Immature natural killer cell (primary cell): ENCODE measurements at regions not wholly inside any gene's neighbourhood (a gene's known extent, or its start where the extent isn't known, plus 50 kb on each side); places are given as distances from the start of the nearest gene placed in this dataset.

Experiments used
- DNase-seq, 3 donors: peaks; one replicate each; pipeline ENCODE4 v3.0.0; 2022; ENCODE audit warnings: mixed read lengths in 1 of 3
- H3K27ac Mint-ChIP-seq, 6 donors: one replicate each; pipeline ENCODE4 v1.8.0; 2020; ENCODE audit warnings: mixed read lengths in 6 of 6, mild to moderate bottlenecking in 5 of 6, inconsistent platforms in 4 of 6, moderate library complexity in 3 of 6
- H3K27me3 Mint-ChIP-seq, 3 donors: one replicate each; pipeline ENCODE4 v1.8.0; 2020 to 2021; ENCODE audit warnings: low read depth in 3 of 3, mild to moderate bottlenecking in 3 of 3, mixed read lengths in 3 of 3, moderate library complexity in 3 of 3, inconsistent platforms in 1 of 3
- H3K36me3 Mint-ChIP-seq, 3 donors: one replicate each; pipeline ENCODE4 v1.8.0; 2020; ENCODE audit warnings: mixed read lengths in 3 of 3, inconsistent platforms in 2 of 3, mild to moderate bottlenecking in 2 of 3
- H3K4me1 Mint-ChIP-seq, 2 donors: one replicate each; pipeline ENCODE4 v1.8.0; 2020; ENCODE audit warnings: inconsistent platforms in 2 of 2, mild to moderate bottlenecking in 2 of 2, mixed read lengths in 2 of 2, moderate library complexity in 1 of 2
- H3K4me3 Mint-ChIP-seq, 5 donors: one replicate each; pipeline ENCODE4 v1.8.0; 2020; ENCODE audit warnings: mild to moderate bottlenecking in 5 of 5, mixed read lengths in 5 of 5, inconsistent platforms in 3 of 5, moderate library complexity in 3 of 5
- H3K9me3 Mint-ChIP-seq, 6 donors: one replicate each; pipeline ENCODE4 v1.8.0; 2020; ENCODE audit warnings: mild to moderate bottlenecking in 6 of 6, mixed read lengths in 6 of 6, inconsistent platforms in 4 of 6, moderate library complexity in 3 of 6

DNA sequence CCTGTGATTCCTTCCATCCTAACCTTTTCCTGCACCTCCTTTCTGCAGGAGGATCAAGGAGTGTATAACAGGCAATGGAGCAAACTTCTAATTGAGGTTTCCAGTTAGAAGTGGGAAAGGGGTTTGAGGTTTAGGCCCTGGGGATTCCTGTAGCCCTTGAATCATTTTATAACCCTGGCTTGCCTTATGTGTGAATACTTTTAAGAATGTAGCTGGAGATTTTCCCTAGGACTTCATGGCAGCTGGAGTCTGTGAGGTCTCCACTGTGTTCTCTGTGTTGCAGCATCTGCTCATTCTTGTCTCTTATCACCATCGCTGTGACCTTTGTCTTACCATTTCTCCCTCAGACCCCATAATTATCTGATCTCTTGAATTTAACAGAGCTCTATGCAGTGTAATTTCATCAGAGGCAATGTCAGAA is 370.2 kb upstream of the SLC14A2 start:
- DNase-seq, result no peak
- Mint-ChIP-seq H3K9me3 (peaks cover 0 to 2% (median 0%) of the 10 kb centered on the region in 6 donors), H3K27ac (no peak overlapping the region), H3K36me3 (no peaks in the 10 kb centered on the region), H3K4me1 (no peaks in the 10 kb centered on the region), H3K4me3 (no peak overlapping the region), H3K27me3 (peaks cover 0 to 5% (median 0%) of the 10 kb centered on the region in 3 donors)

DNA sequence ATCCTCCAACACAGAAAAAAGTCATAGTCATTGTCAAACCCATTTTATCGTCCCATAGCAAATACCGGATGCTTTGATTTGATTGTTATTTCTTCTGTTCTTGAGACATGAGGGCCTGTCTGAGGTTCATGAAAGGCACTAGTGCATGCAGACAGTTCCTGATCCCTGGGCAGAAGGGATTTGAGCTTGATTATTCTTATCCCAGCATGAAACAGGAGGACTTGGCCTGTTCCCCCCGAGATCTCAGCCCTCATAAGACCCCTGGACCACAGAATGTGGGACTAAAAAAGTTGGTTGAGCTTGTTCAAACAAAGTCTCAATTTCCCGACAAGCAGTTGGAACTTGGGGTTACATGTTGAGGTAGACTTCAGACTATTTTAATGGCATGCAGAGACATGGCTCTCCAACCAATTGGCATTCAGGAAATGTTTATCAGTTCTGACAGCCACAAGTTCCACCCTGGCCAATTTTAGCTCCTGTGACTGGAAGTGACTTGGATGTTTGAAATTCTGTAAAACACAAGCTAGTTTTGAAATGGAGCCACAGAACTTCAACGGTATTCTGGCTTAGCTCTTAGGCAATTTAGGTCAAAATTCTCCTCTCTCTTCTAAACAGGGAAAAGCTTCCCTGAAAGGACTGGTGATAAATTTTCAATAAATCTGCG is 366.9 kb upstream of the SLC14A2 start:
- H3K27ac Mint-ChIP-seq, result no peak overlapping the region
- no peaks in the 10 kb centered on the region for H3K9me3 Mint-ChIP-seq
- no peak for DNase-seq
- H3K4me1 Mint-ChIP-seq, result no peaks in the 10 kb centered on the region
- H3K36me3 Mint-ChIP-seq, result no peaks in the 10 kb centered on the region
- peaks cover 0 to 7% (median 0%) of the 10 kb centered on the region in 3 donors for H3K27me3 Mint-ChIP-seq
- H3K4me3 Mint-ChIP-seq, result no peak overlapping the region

DNA sequence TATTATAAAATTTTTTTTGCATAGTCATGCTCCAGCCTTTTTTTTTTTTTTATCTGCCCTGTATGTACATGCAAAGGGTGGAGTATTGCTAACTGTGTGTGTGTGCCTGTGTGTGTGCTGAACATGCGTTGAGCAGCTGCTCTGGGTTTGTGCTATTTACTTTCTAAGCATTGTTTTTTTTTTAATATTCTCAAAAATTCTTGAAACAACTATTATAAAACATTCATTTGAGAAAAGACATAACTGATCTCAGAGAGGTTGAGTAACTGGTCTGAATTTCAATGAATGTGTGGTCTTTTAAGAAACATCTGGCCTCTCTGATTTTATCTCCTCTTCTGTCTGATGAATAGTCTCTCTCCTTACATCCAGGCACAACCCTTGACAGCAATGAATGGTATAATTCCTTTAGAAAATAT is 366.0 kb upstream of the SLC14A2 start:
- Mint-ChIP-seq H3K4me1 (no peaks in the 10 kb centered on the region), H3K27ac (no peak overlapping the region), H3K36me3 (no peaks in the 10 kb centered on the region), H3K27me3 (peaks cover 0 to 7% (median 0%) of the 10 kb centered on the region in 3 donors), H3K9me3 (no peaks in the 10 kb centered on the region), H3K4me3 (no peak overlapping the region)
- no peak for DNase-seq

DNA sequence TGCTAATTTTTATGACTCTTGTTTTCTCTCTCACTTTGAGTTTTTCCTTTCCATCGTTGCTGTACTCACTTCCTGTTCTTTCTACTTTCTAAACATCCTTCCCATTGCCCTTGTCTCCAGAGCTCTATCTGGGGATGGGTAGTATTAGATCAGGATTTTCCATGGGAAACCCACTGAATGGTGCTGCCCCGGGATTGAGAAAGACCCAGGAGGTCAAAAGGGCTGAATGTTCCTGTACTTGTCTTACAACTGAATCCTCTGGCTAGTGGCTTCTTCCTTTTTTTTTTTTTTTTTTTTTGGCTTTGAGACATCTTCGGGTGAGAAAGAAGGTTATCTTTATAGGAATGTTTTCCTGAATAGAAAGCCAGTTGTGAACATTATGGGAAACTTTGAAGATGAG is 364.8 kb upstream of the SLC14A2 start:
- H3K4me3 Mint-ChIP-seq, result no peak overlapping the region
- H3K4me1 Mint-ChIP-seq, result no peaks in the 10 kb centered on the region
- H3K27me3 Mint-ChIP-seq, result peaks cover 0 to 9% (median 0%) of the 10 kb centered on the region in 3 donors
- H3K36me3 Mint-ChIP-seq, result no peaks in the 10 kb centered on the region
- H3K27ac Mint-ChIP-seq, result no peak overlapping the region
- DNase-seq, result no peak
- no peaks in the 10 kb centered on the region for H3K9me3 Mint-ChIP-seq

DNA sequence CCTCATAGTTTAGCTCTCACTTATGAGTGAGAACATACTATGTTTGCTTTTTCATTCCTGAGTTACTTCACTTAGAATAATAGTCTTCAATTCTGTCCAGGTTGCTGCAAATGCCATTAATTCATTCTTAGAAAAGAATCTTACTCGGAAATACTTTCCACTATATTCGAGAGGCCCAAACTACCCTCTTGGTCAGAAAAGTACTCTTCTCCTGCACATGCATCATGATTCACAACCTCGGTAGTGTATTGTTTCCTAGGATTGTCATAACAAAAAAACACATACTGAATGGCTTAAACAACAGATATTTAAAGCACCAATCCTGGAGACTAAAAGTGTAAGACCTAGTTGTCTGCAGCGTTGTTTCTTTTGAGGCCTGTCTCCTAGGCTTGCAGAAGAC is 364.0 kb upstream of the SLC14A2 start:
- no peaks in the 10 kb centered on the region for H3K9me3 Mint-ChIP-seq
- H3K4me1 Mint-ChIP-seq, result no peaks in the 10 kb centered on the region
- no peak for DNase-seq
- no peak overlapping the region for H3K27ac Mint-ChIP-seq
- H3K36me3 Mint-ChIP-seq, result no peaks in the 10 kb centered on the region
- H3K4me3 Mint-ChIP-seq, result no peak overlapping the region
- H3K27me3 Mint-ChIP-seq, result peaks cover 0 to 9% (median 0%) of the 10 kb centered on the region in 3 donors

DNA sequence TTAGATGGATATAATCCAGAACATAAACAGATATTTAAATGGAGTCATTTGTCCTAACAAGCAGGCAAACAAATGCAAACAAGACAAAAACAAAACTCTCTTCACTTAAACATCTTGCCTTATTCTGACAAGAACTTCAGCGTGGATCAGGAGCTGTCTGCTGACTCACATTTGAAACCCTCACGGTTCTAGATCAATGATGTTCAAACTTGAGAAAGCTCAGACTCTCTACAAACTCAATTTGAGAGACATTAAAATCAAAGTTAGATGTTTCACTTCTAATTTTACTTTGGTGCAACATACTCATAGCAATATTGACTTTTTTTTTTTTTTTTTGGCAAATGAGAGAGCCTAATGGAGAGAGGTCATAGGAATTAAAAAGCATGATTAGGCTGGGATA is 362.8 kb upstream of the SLC14A2 start:
- Mint-ChIP-seq H3K27me3 (peaks cover 0 to 5% (median 0%) of the 10 kb centered on the region in 3 donors), H3K36me3 (no peaks in the 10 kb centered on the region)
- no peak for DNase-seq

DNA sequence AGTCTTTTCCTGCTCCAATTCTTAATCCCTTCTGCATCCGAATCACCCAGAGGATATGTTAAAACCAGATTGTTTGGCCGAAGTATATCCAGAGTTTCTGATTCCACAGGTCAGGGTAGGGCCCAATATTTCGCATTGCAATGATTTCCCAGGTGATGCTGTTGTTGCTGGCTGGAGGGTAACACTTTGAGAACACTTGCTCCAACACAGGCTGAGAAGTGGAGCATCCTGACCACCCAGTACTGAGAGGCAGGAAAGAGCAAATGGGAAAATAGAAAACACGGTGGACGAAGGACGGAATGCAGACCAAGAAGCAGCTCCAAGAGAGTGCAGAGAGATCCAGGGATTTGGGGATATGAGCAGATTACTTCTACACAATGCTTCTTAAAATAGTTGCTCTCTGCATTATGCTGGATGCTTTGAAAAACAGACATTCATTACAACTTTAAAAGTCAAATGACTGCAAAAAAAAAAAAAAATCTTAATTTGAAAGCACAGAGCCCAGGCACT is 362.2 kb upstream of the SLC14A2 start:
- no peak for DNase-seq
- H3K27ac Mint-ChIP-seq, result no peak overlapping the region

More for the DNA sequence above, 362.8 kb upstream of the SLC14A2 start:
- H3K27ac Mint-ChIP-seq, result no peak overlapping the region
- no peaks in the 10 kb centered on the region for H3K4me1 Mint-ChIP-seq
- H3K9me3 Mint-ChIP-seq, result no peaks in the 10 kb centered on the region
- no peak overlapping the region for H3K4me3 Mint-ChIP-seq

DNA sequence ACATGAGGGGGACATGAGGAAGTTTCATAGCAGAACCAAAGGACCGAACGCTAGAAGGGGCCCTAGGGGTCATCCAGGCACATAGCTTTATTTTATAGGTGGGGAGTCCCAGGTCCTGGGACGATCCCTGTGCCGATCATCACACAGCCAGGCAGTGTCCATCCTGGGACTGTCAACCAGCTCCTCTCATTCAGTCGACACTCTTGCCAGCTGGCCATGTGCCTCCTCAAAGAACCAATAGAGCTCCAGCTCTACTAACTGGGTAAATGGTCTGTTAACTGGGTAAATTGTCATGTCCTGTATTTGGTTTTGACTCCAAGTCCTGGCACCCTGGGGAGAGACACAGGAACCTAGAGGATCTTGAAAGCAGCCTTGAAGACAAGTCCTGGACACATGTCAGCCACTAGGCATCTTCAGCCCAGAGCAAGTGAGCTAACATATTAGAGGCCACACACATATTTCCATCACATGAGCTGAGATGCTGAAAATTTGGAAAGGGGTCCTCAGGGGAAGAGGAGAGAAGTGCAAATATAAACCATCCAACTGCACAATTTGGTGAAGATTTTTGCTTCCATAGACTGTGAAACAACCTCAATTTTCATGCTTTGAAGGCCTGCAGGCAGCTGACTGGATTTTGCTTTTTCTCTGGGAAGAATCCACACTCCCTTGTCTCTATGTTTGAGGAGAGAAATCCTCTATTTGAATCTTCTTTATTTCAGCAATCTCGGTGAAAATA is 361.1 kb upstream of the SLC14A2 start:
- no peak overlapping the region for H3K4me3 Mint-ChIP-seq
- no peaks in the 10 kb centered on the region for H3K9me3 Mint-ChIP-seq
- DNase-seq, result no peak
- H3K27me3 Mint-ChIP-seq, result peaks cover 0 to 5% (median 0%) of the 10 kb centered on the region in 3 donors
- no peaks in the 10 kb centered on the region for H3K4me1 Mint-ChIP-seq
- no peaks in the 10 kb centered on the region for H3K36me3 Mint-ChIP-seq
- H3K27ac Mint-ChIP-seq, result no peak overlapping the region

More for the DNA sequence above, 362.2 kb upstream of the SLC14A2 start:
- no peaks in the 10 kb centered on the region for H3K9me3 Mint-ChIP-seq
- no peaks in the 10 kb centered on the region for H3K36me3 Mint-ChIP-seq
- H3K27me3 Mint-ChIP-seq, result peaks cover 0 to 5% (median 0%) of the 10 kb centered on the region in 3 donors
- no peak overlapping the region for H3K4me3 Mint-ChIP-seq
- no peaks in the 10 kb centered on the region for H3K4me1 Mint-ChIP-seq

DNA sequence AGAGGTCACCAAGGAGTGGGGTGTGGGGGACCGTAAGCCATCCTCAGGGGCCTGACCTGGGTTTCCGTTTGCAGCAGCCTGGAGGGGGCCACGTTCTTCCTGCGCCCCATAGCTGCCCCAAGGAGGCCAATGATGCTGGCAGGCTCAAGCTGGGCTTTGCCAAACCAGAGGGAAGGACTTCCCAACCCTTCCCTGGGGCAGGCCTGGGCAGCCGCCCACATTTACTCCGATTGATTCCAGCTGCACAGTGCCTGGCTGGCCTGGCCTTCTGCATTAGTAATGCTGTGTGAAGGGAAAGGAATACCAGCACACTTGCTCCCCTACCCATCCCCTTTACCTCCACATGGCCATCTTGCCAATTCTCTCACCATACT is 360.6 kb upstream of the SLC14A2 start:
- no peak overlapping the region for H3K27ac Mint-ChIP-seq
- H3K4me1 Mint-ChIP-seq, result no peaks in the 10 kb centered on the region

DNA sequence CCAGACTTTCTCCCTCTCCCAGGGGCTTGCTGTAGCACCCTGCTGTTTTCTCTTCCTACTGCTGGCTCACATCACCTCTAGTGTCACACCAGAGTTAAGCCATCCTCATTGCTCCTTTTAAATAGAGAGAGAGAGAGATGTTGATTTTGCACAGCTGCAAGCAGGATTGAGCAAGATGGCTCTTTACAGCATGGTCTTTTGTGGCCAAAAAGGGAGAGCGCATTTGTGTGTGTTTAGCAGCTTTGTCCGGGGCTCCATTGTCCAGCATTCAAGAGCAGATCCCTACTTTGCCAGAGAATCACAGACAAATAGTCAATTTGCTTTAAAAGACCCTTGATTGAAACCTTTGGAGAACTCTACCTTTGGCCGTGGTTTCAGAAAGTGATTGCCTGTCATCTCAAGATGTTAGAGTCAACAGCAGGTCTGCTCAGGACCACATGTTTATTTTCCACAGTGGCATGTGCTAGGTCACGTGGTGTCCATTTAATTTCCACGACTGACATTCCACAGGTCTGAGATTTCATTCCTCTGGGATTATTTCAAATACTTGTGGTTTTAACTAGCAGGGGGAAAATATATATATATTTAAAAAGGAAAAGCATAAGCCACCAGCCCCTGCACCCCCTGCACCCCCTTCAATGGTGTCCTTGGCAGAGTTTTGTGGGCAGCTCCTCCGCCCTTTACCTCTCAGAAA is 359.9 kb upstream of the SLC14A2 start:
- no peak for DNase-seq
- Mint-ChIP-seq H3K4me3 (no peak overlapping the region), H3K27me3 (peaks cover 0 to 4% (median 2%) of the 10 kb centered on the region in 3 donors), H3K4me1 (no peaks in the 10 kb centered on the region), H3K36me3 (no peaks in the 10 kb centered on the region), H3K27ac (no peak overlapping the region), H3K9me3 (no peaks in the 10 kb centered on the region)

More for the DNA sequence above, 360.6 kb upstream of the SLC14A2 start:
- Mint-ChIP-seq H3K36me3 (no peaks in the 10 kb centered on the region), H3K9me3 (no peaks in the 10 kb centered on the region), H3K4me3 (no peak overlapping the region), H3K27me3 (peaks cover 0 to 5% (median 2%) of the 10 kb centered on the region in 3 donors)
- no peak for DNase-seq

DNA sequence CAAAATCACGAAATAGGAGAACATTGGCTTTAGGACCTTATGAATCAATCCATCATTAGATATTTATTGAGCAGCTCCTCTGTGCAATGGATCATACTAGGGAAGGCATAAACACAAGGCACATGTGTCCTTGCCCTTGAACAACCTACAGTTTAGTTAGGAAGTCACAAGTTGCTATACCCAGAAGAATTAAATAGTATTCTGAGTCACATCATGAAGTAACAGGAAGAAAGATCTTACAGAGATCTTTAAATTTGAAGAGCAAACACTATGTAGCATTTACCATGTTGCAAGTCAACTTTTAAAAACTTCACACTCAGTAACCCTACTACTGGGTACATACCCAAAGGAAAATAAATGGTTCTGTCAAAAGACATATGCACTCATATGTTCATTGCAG is 355.2 kb upstream of the SLC14A2 start:
- Mint-ChIP-seq H3K27ac (no peak overlapping the region), H3K9me3 (no peaks in the 10 kb centered on the region), H3K36me3 (no peaks in the 10 kb centered on the region), H3K27me3 (peaks cover 0 to 2% (median 0%) of the 10 kb centered on the region in 3 donors), H3K4me3 (no peak overlapping the region), H3K4me1 (no peaks in the 10 kb centered on the region)
- DNase-seq, result no peak

DNA sequence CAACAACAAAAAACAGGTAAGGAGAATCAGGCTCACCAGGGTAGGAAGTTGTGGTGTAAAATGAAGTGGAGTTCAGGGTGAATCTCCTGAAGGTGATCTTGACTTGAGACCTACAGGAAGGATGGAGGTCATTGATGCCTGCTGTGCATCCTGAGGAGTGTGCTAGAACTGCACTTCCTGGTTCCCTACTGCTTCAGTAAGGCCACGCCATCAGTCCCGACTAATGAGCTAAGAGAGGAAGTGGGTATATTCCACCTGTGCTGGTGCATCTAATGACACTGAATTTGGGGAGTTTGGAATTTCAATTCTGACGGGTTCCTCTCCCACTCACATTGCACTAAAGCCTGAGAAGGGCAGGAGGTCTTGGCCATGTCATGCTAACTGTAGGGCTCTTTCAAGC is 349.3 kb upstream of the SLC14A2 start:
- Mint-ChIP-seq H3K27me3 (peaks cover 2 to 4% (median 3%) of the 10 kb centered on the region in 3 donors), H3K4me3 (no peak overlapping the region), H3K36me3 (no peaks in the 10 kb centered on the region)

DNA sequence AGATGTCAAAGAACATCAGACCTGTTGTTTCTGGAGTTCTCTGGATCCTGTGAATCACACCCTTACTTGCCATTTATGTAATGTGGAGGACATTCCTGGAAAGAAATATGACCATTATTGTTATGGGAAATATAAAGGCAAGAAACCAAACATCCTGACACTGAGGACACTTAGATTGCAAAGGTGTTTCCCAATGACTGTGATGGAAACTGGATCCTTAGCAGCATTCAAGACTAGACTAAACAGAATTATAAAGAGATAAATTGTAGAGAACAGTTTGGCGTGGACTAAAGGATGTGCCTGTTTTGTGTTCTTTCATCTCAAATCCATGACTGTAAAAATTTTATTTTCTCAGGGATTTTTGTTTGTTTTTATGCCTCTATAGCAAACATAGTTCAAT is 347.7 kb upstream of the SLC14A2 start:
- DNase-seq, result no peak
- H3K9me3 Mint-ChIP-seq, result peaks cover 0 to 3% (median 0%) of the 10 kb centered on the region in 6 donors
- no peaks in the 10 kb centered on the region for H3K36me3 Mint-ChIP-seq
- no peak overlapping the region for H3K27ac Mint-ChIP-seq
- no peaks in the 10 kb centered on the region for H3K4me1 Mint-ChIP-seq
- peaks cover 2 to 6% (median 3%) of the 10 kb centered on the region in 3 donors for H3K27me3 Mint-ChIP-seq
- H3K4me3 Mint-ChIP-seq, result no peak overlapping the region

More for the DNA sequence above, 349.3 kb upstream of the SLC14A2 start:
- H3K9me3 Mint-ChIP-seq, result no peaks in the 10 kb centered on the region
- H3K27ac Mint-ChIP-seq, result no peak overlapping the region
- H3K4me1 Mint-ChIP-seq, result no peaks in the 10 kb centered on the region
- no peak for DNase-seq

DNA sequence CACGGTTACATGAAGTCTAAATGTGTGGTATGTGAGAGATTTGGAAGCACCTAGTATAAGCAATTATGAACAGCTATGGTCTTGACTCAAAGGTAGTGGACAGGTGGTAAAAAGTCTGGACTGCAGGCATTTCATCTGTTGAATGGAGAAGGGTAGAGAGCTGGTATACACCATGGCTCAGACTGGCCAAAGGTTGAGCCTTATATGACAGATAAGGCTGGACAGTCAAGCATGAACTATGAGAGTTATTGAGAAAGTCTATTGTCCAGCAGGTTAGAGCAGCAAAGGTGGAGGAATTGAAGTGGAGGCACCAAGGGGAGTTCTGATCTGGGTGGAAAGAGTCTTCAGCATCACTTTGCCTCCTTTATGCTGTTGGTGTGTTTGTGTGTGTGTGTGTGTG is 346.7 kb upstream of the SLC14A2 start:
- no peak for DNase-seq
- no peaks in the 10 kb centered on the region for H3K36me3 Mint-ChIP-seq
- peaks cover 0 to 5% (median 0%) of the 10 kb centered on the region in 6 donors for H3K9me3 Mint-ChIP-seq
- no peak overlapping the region for H3K27ac Mint-ChIP-seq
- H3K4me3 Mint-ChIP-seq, result no peak overlapping the region
- peaks cover 2 to 6% (median 3%) of the 10 kb centered on the region in 3 donors for H3K27me3 Mint-ChIP-seq
- no peaks in the 10 kb centered on the region for H3K4me1 Mint-ChIP-seq
